Transverse colon (tissue), 4 donors: ENCODE measurements at regions not wholly inside any gene's neighbourhood (a gene's known extent, or its start where the extent isn't known, plus 50 kb on each side); places are given as distances from the start of the nearest gene placed in this dataset.

Experiments used
- CTCF ChIP-seq, 5 experiments: fragments of 200-600 bp in 3 of 5; fragments of 450-650 bp in 2 of 5; sonication (generic) in 3 of 5; IDR thresholded peaks; 1 replicate in 2 of 5; 2 replicates in 3 of 5; pipeline ENCODE4 v1.5.1; 2016 to 2017; ENCODE audit warnings: antibody characterized with exemption in 5 of 5, inconsistent platforms in 3 of 5, mild to moderate bottlenecking in 2 of 5, moderate library complexity in 1 of 5
- POLR2A ChIP-seq: fragments of 450-650 bp; IDR thresholded peaks from one replicate; pipeline ENCODE4 v1.6.1; 2016; ENCODE audit warnings: antibody characterized with exemption, mild to moderate bottlenecking, moderate library complexity
- POLR2AphosphoS5 ChIP-seq, 3 donors: sonication (generic); formaldehyde crosslinking; IDR thresholded peaks; one replicate each; pipeline ENCODE4 v1.6.1; 2016; ENCODE audit warnings: antibody characterized with exemption in 3 of 3

DNA sequence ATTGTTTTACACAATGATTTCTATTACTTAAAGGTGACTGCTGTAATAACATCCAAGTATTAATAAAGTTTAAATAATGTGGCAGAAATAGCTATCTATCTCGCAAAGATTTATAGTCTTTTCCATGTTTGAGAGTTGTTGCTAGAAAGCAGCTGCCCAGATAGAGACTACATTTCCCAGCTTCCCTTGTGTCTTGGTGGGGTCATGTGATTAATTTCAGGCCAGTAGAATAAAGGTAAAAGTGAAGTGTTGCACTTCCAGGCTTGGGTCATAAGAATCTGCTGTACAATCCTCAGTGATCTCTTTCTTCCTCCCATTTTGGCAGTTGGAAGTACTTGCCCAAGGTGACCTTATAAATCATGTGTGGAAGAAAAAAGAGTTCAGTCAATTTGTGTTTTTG lies 449.7 kb upstream of the USP15 start:
- no peak for TF ChIP-seq CTCF (IDR thresholded peaks at IDR 0.05)
- TF ChIP-seq POLR2A: no peak
- no peak for TF ChIP-seq POLR2AphosphoS5 (IDR thresholded peaks at IDR 0.05)
